IPS-15b (cell line): ENCODE measurements at regions not wholly inside any gene's neighbourhood (a gene's known extent, or its start where the extent isn't known, plus 50 kb on each side); places are given as distances from the start of the nearest gene placed in this dataset.

Experiments
- H3K27me3 ChIP-seq: one replicate; pipeline ENCODE4 v1.6.1; 2013; ENCODE audit warnings: low read length; ENCODE audit not compliant: control insufficient read depth, insufficient read depth
- H3K36me3 ChIP-seq: one replicate; pipeline ENCODE4 v1.6.1; 2013; ENCODE audit warnings: low read length; ENCODE audit not compliant: control insufficient read depth, insufficient read depth
- H3K4me1 ChIP-seq: one replicate; pipeline ENCODE4 v1.6.1; 2013; ENCODE audit warnings: mild to moderate bottlenecking, low read length; ENCODE audit not compliant: control insufficient read depth, insufficient read depth
- H3K4me3 ChIP-seq: one replicate; pipeline ENCODE4 v1.5.1; 2013; ENCODE audit warnings: low read depth, low read length
- H3K9ac ChIP-seq: one replicate; pipeline ENCODE4 v1.6.1; 2013; ENCODE audit warnings: low read depth, mild to moderate bottlenecking, low read length
- H3K9me3 ChIP-seq: one replicate; pipeline ENCODE4 v1.6.1; 2013; ENCODE audit warnings: mild to moderate bottlenecking, low read length; ENCODE audit not compliant: control insufficient read depth, insufficient read depth

DNA sequence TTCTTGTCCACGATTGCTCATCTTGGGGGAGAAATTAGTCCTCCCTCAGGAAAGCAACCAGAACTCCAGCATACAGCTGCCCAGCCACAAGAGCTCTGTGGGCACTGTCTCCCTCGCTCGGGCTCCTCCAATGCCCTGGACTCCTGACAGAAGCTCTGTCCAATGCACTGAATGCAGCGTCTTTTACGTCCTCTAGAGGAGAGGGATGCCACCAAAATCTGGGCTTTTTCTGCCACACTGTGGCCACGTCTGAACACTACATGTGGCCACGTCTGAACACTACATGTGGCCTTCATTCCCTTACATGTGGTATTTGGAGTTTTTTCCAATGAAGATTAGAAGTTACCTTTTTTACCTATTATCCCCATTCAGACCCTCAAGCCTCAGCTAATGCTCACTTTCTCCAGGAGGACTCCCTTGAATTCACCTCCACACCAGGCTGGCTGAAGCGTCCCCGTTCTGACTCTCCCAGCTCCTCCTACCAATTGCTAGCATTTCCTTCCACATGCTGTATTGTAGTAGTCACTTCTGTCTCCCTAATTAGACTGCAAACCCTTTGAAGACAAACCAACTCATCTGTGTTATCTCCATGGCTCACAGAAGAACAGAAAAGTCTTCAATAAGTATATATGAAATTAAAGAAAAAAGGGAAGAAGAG is 134.3 kb upstream of the PDE1C start:
- Histone ChIP-seq H3K9ac (no peak overlapping the region), H3K36me3 (no peaks in the 10 kb centered on the region), H3K4me3 (no peak overlapping the region)

GRCh38 chr7:32200646-32201045 is 130.4 kb upstream of the PDE1C start:
- Histone ChIP-seq H3K4me1 (no peaks in the 10 kb centered on the region), H3K36me3 (no peaks in the 10 kb centered on the region), H3K9ac (no peak overlapping the region), H3K9me3 (no peaks in the 10 kb centered on the region), H3K27me3 (peaks cover 2% of the 10 kb centered on the region), H3K4me3 (no peak overlapping the region)

More for the DNA sequence above, 134.3 kb upstream of the PDE1C start:
- Histone ChIP-seq H3K9me3 (no peaks in the 10 kb centered on the region), H3K27me3 (peaks cover 5% of the 10 kb centered on the region), H3K4me1 (no peaks in the 10 kb centered on the region)

DNA sequence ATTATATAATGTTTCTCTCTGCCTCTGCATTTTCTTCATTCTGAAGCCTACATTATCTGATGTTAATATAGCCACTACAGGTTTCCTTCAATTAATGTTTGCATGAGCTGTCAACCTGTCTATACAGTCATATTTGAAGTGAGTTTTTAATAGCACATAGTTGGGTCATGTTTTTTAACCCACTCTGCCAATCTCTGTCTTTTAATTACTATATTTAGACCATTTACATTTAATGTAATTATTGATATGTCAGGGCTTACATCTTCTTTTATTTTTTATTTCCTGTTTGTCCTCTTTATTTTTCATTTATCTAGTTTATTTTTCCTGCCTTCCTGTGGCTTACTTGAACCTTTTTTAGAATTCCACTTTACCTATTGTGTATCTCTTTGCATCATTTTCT is 124.3 kb upstream of the PDE1C start:
- no peaks in the 10 kb centered on the region for H3K9me3 ChIP-seq
- H3K4me3 ChIP-seq, result no peak overlapping the region
- H3K4me1 ChIP-seq, result no peaks in the 10 kb centered on the region
- H3K9ac ChIP-seq, result no peak overlapping the region
- peaks cover 2% of the 10 kb centered on the region for H3K27me3 ChIP-seq
- no peaks in the 10 kb centered on the region for H3K36me3 ChIP-seq

DNA sequence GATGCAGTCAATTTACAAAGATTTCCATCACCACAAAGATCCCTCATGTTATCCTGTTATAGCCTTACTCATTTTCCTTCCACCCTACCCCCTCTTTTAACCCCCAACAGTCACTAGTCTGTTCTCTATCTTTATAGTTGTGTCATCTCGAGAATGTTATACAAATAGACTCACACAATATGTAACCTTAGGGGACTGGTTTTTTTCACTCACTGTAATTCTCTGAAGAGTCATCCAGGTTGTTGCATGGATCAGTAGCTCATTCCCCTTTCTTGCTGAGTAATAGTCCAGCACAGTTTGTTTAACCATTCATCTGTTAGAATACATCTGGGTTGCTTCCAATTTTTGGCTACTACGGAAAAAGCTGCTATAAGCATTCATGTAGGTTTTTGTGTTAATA is 121.1 kb upstream of the PDE1C start:
- H3K4me1 ChIP-seq, result no peaks in the 10 kb centered on the region
- no peaks in the 10 kb centered on the region for H3K9me3 ChIP-seq
- no peaks in the 10 kb centered on the region for H3K36me3 ChIP-seq
- no peak overlapping the region for H3K4me3 ChIP-seq
- no peak overlapping the region for H3K9ac ChIP-seq
- H3K27me3 ChIP-seq, result peaks cover 2% of the 10 kb centered on the region

DNA sequence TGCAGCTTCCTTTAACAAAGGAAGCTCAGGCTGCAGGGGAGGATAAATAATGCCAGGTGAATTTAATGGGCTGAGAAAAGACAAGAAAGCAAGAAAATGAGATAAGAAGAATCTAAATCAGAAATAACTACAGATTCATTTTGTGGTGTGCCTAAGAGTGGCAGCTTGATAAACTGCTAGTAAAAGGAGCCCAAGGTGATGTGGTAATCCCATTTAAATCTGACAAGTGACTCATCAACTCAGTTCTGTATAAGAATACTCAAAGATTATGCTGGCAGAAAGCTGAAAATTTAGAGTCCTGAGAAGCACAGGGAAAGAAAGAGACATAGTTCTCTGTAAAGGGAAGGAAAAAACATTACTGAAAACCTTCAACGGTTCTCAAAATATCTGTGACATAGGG is 109.4 kb upstream of the PDE1C start:
- Histone ChIP-seq H3K9me3 (no peaks in the 10 kb centered on the region), H3K4me3 (no peak overlapping the region), H3K4me1 (no peaks in the 10 kb centered on the region), H3K27me3 (no peaks in the 10 kb centered on the region), H3K36me3 (no peaks in the 10 kb centered on the region), H3K9ac (no peak overlapping the region)

GRCh38 chr7:32178677-32179366 is 108.6 kb upstream of the PDE1C start:
- Histone ChIP-seq H3K9me3 (no peaks in the 10 kb centered on the region), H3K36me3 (no peaks in the 10 kb centered on the region), H3K4me3 (no peak overlapping the region), H3K9ac (no peak overlapping the region), H3K4me1 (no peaks in the 10 kb centered on the region), H3K27me3 (no peaks in the 10 kb centered on the region)

GRCh38 chr7:32177232-32177631 is 107.0 kb upstream of the PDE1C start:
- no peaks in the 10 kb centered on the region for H3K9me3 ChIP-seq
- H3K4me1 ChIP-seq, result no peaks in the 10 kb centered on the region
- H3K36me3 ChIP-seq, result no peaks in the 10 kb centered on the region
- no peak overlapping the region for H3K4me3 ChIP-seq
- no peaks in the 10 kb centered on the region for H3K27me3 ChIP-seq
- no peak overlapping the region for H3K9ac ChIP-seq

- H3K27me3 ChIP-seq, result no peaks in the 10 kb centered on the region
- H3K4me1 ChIP-seq, result no peaks in the 10 kb centered on the region
- no peak overlapping the region for H3K9ac ChIP-seq
- no peaks in the 10 kb centered on the region for H3K36me3 ChIP-seq
- H3K4me3 ChIP-seq, result no peak overlapping the region
- no peaks in the 10 kb centered on the region for H3K9me3 ChIP-seq
Measured at GRCh38 chr7:32175099-32175498, 104.9 kb upstream of the PDE1C start.

DNA sequence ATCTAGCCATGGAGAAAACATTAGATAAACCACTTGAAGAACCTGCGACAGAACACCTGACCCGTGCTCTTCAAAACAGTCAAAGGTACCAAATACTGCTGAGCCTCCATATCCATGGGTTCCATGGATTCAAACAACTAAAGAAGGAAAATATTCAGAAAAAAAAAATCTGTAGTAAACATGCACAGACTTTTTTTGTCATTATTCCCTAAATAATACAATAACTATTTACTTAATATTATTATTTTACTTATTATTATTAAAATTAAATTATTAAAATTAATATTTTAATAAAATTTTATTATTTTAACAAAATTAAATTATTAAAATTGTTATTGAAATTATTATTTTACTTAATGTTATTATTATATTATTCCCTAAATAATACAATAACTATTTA is 101.0 kb upstream of the PDE1C start:
- H3K9ac ChIP-seq, result no peak overlapping the region
- H3K4me3 ChIP-seq, result no peak overlapping the region
- H3K27me3 ChIP-seq, result no peaks in the 10 kb centered on the region
- no peaks in the 10 kb centered on the region for H3K9me3 ChIP-seq
- no peaks in the 10 kb centered on the region for H3K36me3 ChIP-seq
- H3K4me1 ChIP-seq, result no peaks in the 10 kb centered on the region

- Histone ChIP-seq H3K36me3 (no peaks in the 10 kb centered on the region), H3K9ac (no peak overlapping the region), H3K4me3 (no peak overlapping the region), H3K4me1 (no peaks in the 10 kb centered on the region), H3K27me3 (no peaks in the 10 kb centered on the region), H3K9me3 (no peaks in the 10 kb centered on the region)
Measured at GRCh38 chr7:32170838-32171237, 100.6 kb upstream of the PDE1C start.

DNA sequence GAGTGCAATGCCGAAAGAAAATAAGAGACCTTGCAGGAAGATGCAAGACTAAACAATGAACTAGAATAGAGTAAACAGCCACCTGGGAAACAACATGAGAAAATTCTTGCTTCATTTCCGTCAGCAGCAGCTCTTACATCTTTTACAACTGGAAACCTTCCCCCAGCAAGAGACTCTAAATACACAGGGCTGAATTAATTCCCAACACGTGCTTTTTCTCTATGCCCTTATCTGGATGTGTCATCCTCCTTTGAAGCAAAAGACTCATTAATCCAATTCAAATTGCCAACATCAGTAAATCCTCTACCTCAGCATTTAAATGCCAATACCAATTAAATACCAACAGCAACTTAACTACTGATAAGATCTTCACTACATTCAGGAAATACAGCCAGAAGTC is 99.0 kb upstream of the PDE1C start:
- Histone ChIP-seq H3K9ac (no peak overlapping the region), H3K27me3 (no peaks in the 10 kb centered on the region), H3K4me1 (no peaks in the 10 kb centered on the region), H3K4me3 (no peak overlapping the region), H3K9me3 (no peaks in the 10 kb centered on the region), H3K36me3 (no peaks in the 10 kb centered on the region)

DNA sequence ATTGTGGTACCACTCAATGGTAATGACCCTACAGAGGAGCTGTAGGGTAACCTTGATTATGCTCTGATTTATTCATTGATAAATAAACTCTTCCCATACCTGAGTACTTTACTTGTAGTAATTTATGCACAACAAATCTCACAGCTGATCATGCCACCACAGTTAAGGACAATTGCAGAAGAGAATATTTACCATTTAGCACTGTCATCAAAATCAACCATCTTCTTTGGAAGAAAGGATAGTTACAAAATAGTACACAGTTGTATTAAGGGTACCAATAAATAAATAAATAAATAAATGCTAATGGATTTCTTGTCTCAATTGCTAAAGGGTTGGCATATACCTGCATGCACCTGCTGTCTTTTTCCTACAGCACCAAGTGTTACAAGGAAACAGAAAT is 97.6 kb upstream of the PDE1C start:
- no peak overlapping the region for H3K4me3 ChIP-seq
- H3K9ac ChIP-seq, result no peak overlapping the region
- H3K27me3 ChIP-seq, result no peaks in the 10 kb centered on the region
- H3K4me1 ChIP-seq, result no peaks in the 10 kb centered on the region
- no peaks in the 10 kb centered on the region for H3K36me3 ChIP-seq
- H3K9me3 ChIP-seq, result no peaks in the 10 kb centered on the region
